ENCODE measurements at regions not wholly inside any gene's neighbourhood (a gene's known extent, or its start where the extent isn't known, plus 50 kb on each side); places are given as distances from the start of the nearest gene placed in this dataset.

GRCh38 chr2:17334300-17334699, 183.9 kb downstream of the RAD51AP2 start:
- no peaks in the 10 kb centered on the region for H3K79me1 ChIP-seq (ENCODE audit: insufficient read depth, low read depth, low read length, poor library complexity, severe bottlenecking)
- no peak overlapping the region for H2AFZ ChIP-seq (ENCODE audit: low read length)
- no peak overlapping the region for H3T11ph ChIP-seq (ENCODE audit: low read length)
- no peak overlapping the region for H3K27ac Mint-ChIP-seq
- H3K27me3 Mint-ChIP-seq (ENCODE audit: low read depth): no peaks in the 10 kb centered on the region
- no peak overlapping the region for H2BK15ac ChIP-seq (ENCODE audit: low read depth, low read length)
- no peak overlapping the region for H4K5ac ChIP-seq (ENCODE audit: insufficient read length, low read depth, low read length)
- H3K56ac ChIP-seq (ENCODE audit: insufficient read length, low read depth, low read length): no peak overlapping the region
- H3K14ac ChIP-seq (ENCODE audit: insufficient read depth, low read length): no peak overlapping the region
- H2BK120ac ChIP-seq (ENCODE audit: low read depth, low read length, poor library complexity, severe bottlenecking): no peak overlapping the region
- no peak overlapping the region for H2BK5ac ChIP-seq (ENCODE audit: insufficient read length, low read length)
- no peak overlapping the region for H2BK12ac ChIP-seq (ENCODE audit: insufficient read length, low read depth, low read length)
- no peak overlapping the region for H3K23ac ChIP-seq (ENCODE audit: insufficient read length, low read depth, low read length)
- H3K4me2 ChIP-seq (ENCODE audit: insufficient read depth, insufficient read length, low read length): no peak overlapping the region
- no peaks in the 10 kb centered on the region for H3K79me2 ChIP-seq (ENCODE audit: insufficient read depth, low read length)
- H3K27me3 ChIP-seq (ENCODE audit: insufficient read depth, low read length): no peaks in the 10 kb centered on the region; the same call in 1 of the 2 replicates
- H3K23me2 ChIP-seq (ENCODE audit: insufficient read length, low read depth, low read length, poor library complexity, severe bottlenecking): no peaks in the 10 kb centered on the region
- no peak overlapping the region for H3K27ac ChIP-seq (ENCODE audit: insufficient read length, low read depth, low read length)
- H2BK20ac ChIP-seq (ENCODE audit: low read depth, low read length, poor library complexity, severe bottlenecking): no peak overlapping the region
- H2AK5ac ChIP-seq (ENCODE audit: insufficient read length, low read length): no peak overlapping the region
- TF ChIP-seq CTCF (conservative IDR thresholded peaks at IDR 0.05): no peak
- no peak overlapping the region for H3K9ac ChIP-seq (ENCODE audit: extremely low read depth, insufficient read length, low read length)
- H3K4me1 ChIP-seq (ENCODE audit: insufficient read depth, low read length): no peaks in the 10 kb centered on the region
- no peaks in the 10 kb centered on the region for H3K9me3 ChIP-seq (ENCODE audit: control insufficient read depth, low read depth, low read length)
- no peak overlapping the region for H3K4me3 Mint-ChIP-seq
- H3K4me1 Mint-ChIP-seq: peaks cover 3 to 9% of the 10 kb centered on the region in 2 experiments; a peak in 1 of 4 replicates
- H4K8ac ChIP-seq (replicated peaks; ENCODE audit: insufficient read length, low read depth, low read length): no peak overlapping the region
- no peak overlapping the region for H4K91ac ChIP-seq (ENCODE audit: insufficient read length, low read depth, low read length)
- H3K36me3 Mint-ChIP-seq (ENCODE audit: insufficient read depth in 1 of 3, low read depth in 3 of 3): peaks cover 2 to 4% (median 3%) of the 10 kb centered on the region in 3 experiments; a peak in 4 of 7 replicates
- H3K9me3 Mint-ChIP-seq: peaks cover 3% of the 10 kb centered on the region in 2 experiments; a peak in 3 of 5 replicates
- H4K20me1 ChIP-seq (ENCODE audit: control insufficient read depth, insufficient read depth, insufficient read length): no peaks in the 10 kb centered on the region
- H3K18ac ChIP-seq (ENCODE audit: insufficient read length, low read depth, low read length): no peak overlapping the region
- H3K4ac ChIP-seq (ENCODE audit: low read depth, low read length): no peak overlapping the region
- no peak for DNase-seq

Data from H9 (cell line).